ENCODE measurements at regions not wholly inside any gene's neighbourhood (a gene's known extent, or its start where the extent isn't known, plus 50 kb on each side); places are given as distances from the start of the nearest gene placed in this dataset.

- DNase-seq = no peak
Observed at GRCh38 chr19:31985001-31985605, 360.3 kb upstream of the ZNF507 start.

GRCh38 chr19:31986951-31987350 lies 358.5 kb upstream of the ZNF507 start:
- DNase-seq = no peak

GRCh38 chr19:31988256-31988655 lies 357.2 kb upstream of the ZNF507 start:
- DNase-seq = no peak

GRCh38 chr19:31991984-31992655 lies 353.3 kb upstream of the ZNF507 start:
- DNase-seq = no peak

GRCh38 chr19:31992750-31993149 lies 352.7 kb upstream of the ZNF507 start:
- no peak for DNase-seq

GRCh38 chr19:31995546-31995945 lies 349.9 kb upstream of the ZNF507 start:
- no peak for DNase-seq

GRCh38 chr19:32010071-32010470 lies 335.3 kb upstream of the ZNF507 start:
- no peak for DNase-seq

- DNase-seq = no peak
Observed at GRCh38 chr19:32012206-32012605, 333.2 kb upstream of the ZNF507 start.

- no peak for DNase-seq
Observed at GRCh38 chr19:32012886-32013631, 332.4 kb upstream of the ZNF507 start.

GRCh38 chr19:32017176-32017953 lies 328.0 kb upstream of the ZNF507 start:
- DNase-seq = no peak

GRCh38 chr19:32018014-32018413 lies 327.4 kb upstream of the ZNF507 start:
- DNase-seq = peak; percentile 26

GRCh38 chr19:32020538-32020937 lies 324.9 kb upstream of the ZNF507 start:
- no peak for DNase-seq

- no peak for DNase-seq
Observed at GRCh38 chr19:32022044-32022640, 323.3 kb upstream of the ZNF507 start.

- no peak for DNase-seq
Observed at GRCh38 chr19:32022731-32023563, 322.5 kb upstream of the ZNF507 start.

GRCh38 chr19:32023564-32023832 lies 321.9 kb upstream of the ZNF507 start:
- DNase-seq = no peak

- no peak for DNase-seq
Observed at GRCh38 chr19:32029235-32029634, 316.2 kb upstream of the ZNF507 start.

- no peak for DNase-seq
Observed at GRCh38 chr19:32032561-32032960, 312.8 kb upstream of the ZNF507 start.

- DNase-seq = no peak
Observed at GRCh38 chr19:32035626-32036025, 309.8 kb upstream of the ZNF507 start.

- DNase-seq = no peak
Observed at GRCh38 chr19:32038021-32038920, 307.1 kb upstream of the ZNF507 start.

- no peak for DNase-seq
Observed at GRCh38 chr19:32038961-32039360, 306.4 kb upstream of the ZNF507 start.

GRCh38 chr19:32039440-32039839 lies 306.0 kb upstream of the ZNF507 start:
- DNase-seq = no peak
